ENCODE measurements at regions not wholly inside any gene's neighbourhood (a gene's known extent, or its start where the extent isn't known, plus 50 kb on each side); places are given as distances from the start of the nearest gene placed in this dataset.

DNA sequence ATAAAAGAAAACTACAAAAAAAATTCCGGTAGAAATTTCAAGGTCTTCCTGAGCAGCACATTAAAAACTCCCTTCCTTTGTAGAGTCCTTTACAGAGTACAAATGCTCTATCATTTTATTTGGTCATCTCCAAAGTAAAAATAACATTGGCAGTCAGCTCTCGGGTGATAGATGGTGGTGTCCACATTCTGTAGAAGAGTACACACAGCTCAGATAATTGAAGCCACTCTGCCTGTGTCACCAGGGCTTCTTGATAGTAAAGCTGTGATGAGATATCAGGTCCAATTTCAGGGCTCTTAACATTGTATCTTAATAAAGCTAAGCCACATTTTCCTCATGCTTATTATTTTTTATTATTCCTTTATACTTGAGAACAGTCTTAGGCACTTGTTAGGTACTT lies 371.6 kb downstream of the TAFA4 start:
- BruUV-seq (replicated peaks) = no TSS peak
- no peaks in the 10 kb centered on the region for H3K27me3 ChIP-seq (replicated peaks; ENCODE audit: insufficient read depth, low read depth, low read length, poor library complexity)
- no peak overlapping the region for H3K4me3 ChIP-seq (ENCODE audit: low read depth, low read length, poor library complexity, severe bottlenecking)
- ChIA-PET POLR2A (ENCODE audit: low non-redundant PET) (no interaction called here), CTCF (no interaction called here)
- H3K9me3 ChIP-seq (ENCODE audit: low read depth, low read length, poor library complexity, severe bottlenecking) = no peaks in the 10 kb centered on the region
- no peak overlapping the region for H3K27ac ChIP-seq (ENCODE audit: low read depth, low read length, poor library complexity, severe bottlenecking)
- intact Hi-C loops (cut with micrococcal nuclease; ENCODE audit: unreplicated experiment) = no loop called here
- DNase-seq (ENCODE audit: low spot score) = no peak
- no peaks in the 10 kb centered on the region for H3K36me3 ChIP-seq (ENCODE audit: insufficient read depth, low read length, poor library complexity, severe bottlenecking)
- no peak for TF ChIP-seq EZH2 (IDR thresholded peaks at IDR 0.05; ENCODE audit: borderline replicate concordance, low read depth, low read length, poor library complexity, severe bottlenecking)
- TF ChIP-seq, protein P1, sequence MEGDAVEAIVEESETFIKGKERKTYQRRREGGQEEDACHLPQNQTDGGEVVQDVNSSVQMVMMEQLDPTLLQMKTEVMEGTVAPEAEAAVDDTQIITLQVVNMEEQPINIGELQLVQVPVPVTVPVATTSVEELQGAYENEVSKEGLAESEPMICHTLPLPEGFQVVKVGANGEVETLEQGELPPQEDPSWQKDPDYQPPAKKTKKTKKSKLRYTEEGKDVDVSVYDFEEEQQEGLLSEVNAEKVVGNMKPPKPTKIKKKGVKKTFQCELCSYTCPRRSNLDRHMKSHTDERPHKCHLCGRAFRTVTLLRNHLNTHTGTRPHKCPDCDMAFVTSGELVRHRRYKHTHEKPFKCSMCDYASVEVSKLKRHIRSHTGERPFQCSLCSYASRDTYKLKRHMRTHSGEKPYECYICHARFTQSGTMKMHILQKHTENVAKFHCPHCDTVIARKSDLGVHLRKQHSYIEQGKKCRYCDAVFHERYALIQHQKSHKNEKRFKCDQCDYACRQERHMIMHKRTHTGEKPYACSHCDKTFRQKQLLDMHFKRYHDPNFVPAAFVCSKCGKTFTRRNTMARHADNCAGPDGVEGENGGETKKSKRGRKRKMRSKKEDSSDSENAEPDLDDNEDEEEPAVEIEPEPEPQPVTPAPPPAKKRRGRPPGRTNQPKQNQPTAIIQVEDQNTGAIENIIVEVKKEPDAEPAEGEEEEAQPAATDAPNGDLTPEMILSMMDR (conservative IDR thresholded peaks at IDR 0.05; ENCODE audit: low read depth, low read length) = no peak
- H3K4me1 ChIP-seq (ENCODE audit: insufficient read depth, low read length, poor library complexity, severe bottlenecking) = no peaks in the 10 kb centered on the region

DNA sequence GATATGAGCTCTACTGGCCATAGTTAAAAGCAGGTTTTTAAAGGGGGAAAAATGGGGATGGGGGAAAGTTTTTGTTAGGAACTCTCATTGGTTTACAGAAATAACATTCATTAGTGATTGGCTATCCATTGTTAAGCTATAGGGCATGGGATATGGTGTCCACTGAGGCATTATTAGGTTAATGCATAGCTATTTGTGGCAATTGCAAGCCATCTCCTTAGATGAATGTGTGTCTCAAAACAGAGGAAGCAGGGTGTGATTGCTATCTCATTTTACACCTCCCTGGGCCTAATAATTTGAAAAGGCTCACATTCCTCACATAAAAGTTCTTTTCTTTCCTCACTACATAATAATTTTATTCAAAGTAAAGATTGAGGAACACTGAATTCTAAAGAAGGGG lies 396.6 kb downstream of the TAFA4 start:
- CTCF ChIA-PET = no interaction called here
- Histone ChIP-seq H3K4me3 (ENCODE audit: low read depth, low read length, poor library complexity, severe bottlenecking) (no peak overlapping the region), H3K36me3 (ENCODE audit: insufficient read depth, low read length, poor library complexity, severe bottlenecking) (no peaks in the 10 kb centered on the region), H3K27me3 (replicated peaks; ENCODE audit: insufficient read depth, low read depth, low read length, poor library complexity) (no peaks in the 10 kb centered on the region), H3K27ac (ENCODE audit: low read depth, low read length, poor library complexity, severe bottlenecking) (no peak overlapping the region), H3K4me1 (ENCODE audit: insufficient read depth, low read length, poor library complexity, severe bottlenecking) (no peaks in the 10 kb centered on the region), H3K9me3 (ENCODE audit: low read depth, low read length, poor library complexity, severe bottlenecking) (no peaks in the 10 kb centered on the region)
- no TSS peak for BruUV-seq (replicated peaks)
- POLR2A ChIA-PET (ENCODE audit: low non-redundant PET) = no interaction called here
- DNase-seq (ENCODE audit: low spot score) = no peak
- intact Hi-C loops (cut with micrococcal nuclease; ENCODE audit: unreplicated experiment) = no loop called here
- TF ChIP-seq, protein P1 (conservative IDR thresholded peaks at IDR 0.05; ENCODE audit: low read depth, low read length) = no peak
- TF ChIP-seq EZH2 (IDR thresholded peaks at IDR 0.05; ENCODE audit: borderline replicate concordance, low read depth, low read length, poor library complexity, severe bottlenecking) = no peak

- DNase-seq (ENCODE audit: low spot score) = no peak
- ChIA-PET POLR2A (ENCODE audit: low non-redundant PET) (no interaction called here), CTCF (no interaction called here)
- TF ChIP-seq, protein P1 (conservative IDR thresholded peaks at IDR 0.05; ENCODE audit: low read depth, low read length) = no peak
- TF ChIP-seq EZH2 (IDR thresholded peaks at IDR 0.05; ENCODE audit: borderline replicate concordance, low read depth, low read length, poor library complexity, severe bottlenecking) = no peak
- no TSS peak for BruUV-seq (replicated peaks)
- H3K9me3 ChIP-seq (ENCODE audit: low read depth, low read length, poor library complexity, severe bottlenecking) = no peaks in the 10 kb centered on the region
- no peak overlapping the region for H3K27ac ChIP-seq (ENCODE audit: low read depth, low read length, poor library complexity, severe bottlenecking)
- intact Hi-C loops (cut with micrococcal nuclease; ENCODE audit: unreplicated experiment) = no loop called here
- H3K4me3 ChIP-seq (ENCODE audit: low read depth, low read length, poor library complexity, severe bottlenecking) = no peak overlapping the region
- no peaks in the 10 kb centered on the region for H3K4me1 ChIP-seq (ENCODE audit: insufficient read depth, low read length, poor library complexity, severe bottlenecking)
- H3K36me3 ChIP-seq (ENCODE audit: insufficient read depth, low read length, poor library complexity, severe bottlenecking) = no peaks in the 10 kb centered on the region
- no peaks in the 10 kb centered on the region for H3K27me3 ChIP-seq (replicated peaks; ENCODE audit: insufficient read depth, low read depth, low read length, poor library complexity)
Observed at GRCh38 chr3:68523330-68523729, 409.0 kb downstream of the TAFA4 start.
